OCI-LY7 (cell line): ENCODE measurements at regions not wholly inside any gene's neighbourhood (a gene's known extent, or its start where the extent isn't known, plus 50 kb on each side); places are given as distances from the start of the nearest gene placed in this dataset.

Source experiments
- BruUV-seq: library from RNA; stranded (reverse); fragments of 400-500 nt; replicated peaks from 2 replicates; lab custom pipeline; 2021; lab: Mats Ljungman, UMichigan
- CTCF ChIA-PET: fragments of 300-600 bp; sonication (Branson Sonifier 250); formaldehyde crosslinking; loops from one replicate; lab custom pipeline; 2022; ENCODE audit warnings: antibody characterized with exemption; ENCODE audit not compliant: unreplicated experiment; lab: Charles Lee
- POLR2A ChIA-PET: fragments of 300-600 bp; sonication (Branson Sonifier 250); formaldehyde crosslinking; loops from one replicate; lab custom pipeline; 2022; ENCODE audit warnings: antibody characterized with exemption; lab: Charles Lee
- DNase-seq: peaks from one replicate; pipeline ENCODE4 v3.0.0-alpha.2; 2015; ENCODE audit warnings: low spot score
- H2AFZ ChIP-seq: fragments of 200-600 bp; sonication (generic), shearing (Covaris generic); 2 replicates; pipeline ENCODE4 v1.6.1; 2014; ENCODE audit warnings: mild to moderate bottlenecking, antibody characterized with exemption, low read length, moderate library complexity
- H3K27ac ChIP-seq: fragments of 200-600 bp; sonication (generic); 2 replicates; pipeline ENCODE4 v1.5.1; 2014; ENCODE audit warnings: mixed run types, low read depth, mild to moderate bottlenecking, moderate library complexity, low read length, inconsistent platforms; ENCODE audit not compliant: poor library complexity, severe bottlenecking
- H3K36me3 ChIP-seq: fragments of 200-600 bp; sonication (generic); 2 replicates; pipeline ENCODE4 v1.6.1; 2014; ENCODE audit warnings: mild to moderate bottlenecking, antibody characterized with exemption, low read length, moderate library complexity, mixed read lengths; ENCODE audit not compliant: insufficient read depth
- H3K4me1 ChIP-seq: fragments of 200-600 bp; sonication (generic); 2 replicates; pipeline ENCODE4 v1.5.1; 2014; ENCODE audit warnings: mild to moderate bottlenecking, low read length; ENCODE audit not compliant: insufficient read depth, poor library complexity, severe bottlenecking
- H3K4me2 ChIP-seq: fragments of 200-600 bp; sonication (generic); 2 replicates; pipeline ENCODE4 v1.6.1; 2014; ENCODE audit warnings: mild to moderate bottlenecking, low read length
- H3K4me3 ChIP-seq: fragments of 200-600 bp; sonication (generic); 2 replicates; pipeline ENCODE4 v1.5.1; 2014; ENCODE audit warnings: mild to moderate bottlenecking, low read depth, low read length; ENCODE audit not compliant: poor library complexity, severe bottlenecking
- H3K79me2 ChIP-seq: fragments of 200-600 bp; sonication (generic); 2 replicates; pipeline ENCODE4 v1.6.1; 2016; ENCODE audit warnings: low read depth, mild to moderate bottlenecking, low read length, moderate library complexity, mixed read lengths; ENCODE audit not compliant: insufficient read depth
- H3K9me2 ChIP-seq: fragments of 200-600 bp; sonication (generic); 2 replicates; pipeline ENCODE4 v1.6.1; 2016; ENCODE audit warnings: mild to moderate bottlenecking, low read length, mixed read lengths; ENCODE audit not compliant: insufficient read depth
- H3K9me3 ChIP-seq: fragments of 200-600 bp; sonication (generic); 2 replicates; pipeline ENCODE4 v1.6.1; 2014; ENCODE audit warnings: mild to moderate bottlenecking, mixed run types, low read length, mixed read lengths
- H4K20me1 ChIP-seq: fragments of 200-600 bp; sonication (generic); 2 replicates; pipeline ENCODE4 v1.6.1; 2014; ENCODE audit warnings: mild to moderate bottlenecking, antibody characterized with exemption, low read length, moderate library complexity, mixed read lengths; ENCODE audit not compliant: insufficient read depth
- CTCF ChIP-seq: fragments of 200-600 bp; sonication (generic); conservative IDR thresholded peaks from 2 replicates; pipeline ENCODE4 v1.5.1; 2014; ENCODE audit warnings: mild to moderate bottlenecking, antibody characterized with exemption, low read length, moderate library complexity, mixed read lengths
- EZH2phosphoT487 ChIP-seq: fragments of 200-600 bp; sonication (generic); IDR thresholded peaks from 2 replicates; pipeline ENCODE4 v1.6.1; 2018; ENCODE audit warnings: low read depth, borderline replicate concordance, mild to moderate bottlenecking, mixed run types, antibody characterized with exemption, low read length, moderate library complexity, mixed read lengths
- intact Hi-C: fragments of 100-400 bp; cut with micrococcal nuclease; formaldehyde crosslinking; loops from one replicate; pipeline ENCODE4 v1.10.0; 2022; ENCODE audit not compliant: unreplicated experiment

- Histone ChIP-seq H3K4me3 (no peak overlapping the region), H3K36me3 (no peaks in the 10 kb centered on the region), H3K27ac (no peak overlapping the region), H3K9me3 (no peaks in the 10 kb centered on the region), H4K20me1 (no peaks in the 10 kb centered on the region), H2AFZ (no peak overlapping the region), H3K79me2 (no peaks in the 10 kb centered on the region), H3K9me2 (no peaks in the 10 kb centered on the region), H3K4me2 (no peak overlapping the region), H3K4me1 (peaks cover 14% of the 10 kb centered on the region)
- DNase-seq, result no peak
- no TSS peak for BruUV-seq
- intact Hi-C loops, result no loop called here
- ChIA-PET CTCF (no interaction called here), POLR2A (interaction anchor here (0.9 kb wide), 1 partner anchor 9 kb away, joined by 3 read pairs; no protein-coding TSS in a partner anchor)
- TF ChIP-seq EZH2phosphoT487 (no peak), CTCF (no peak)
Measured at GRCh38 chr12:53810950-53811349, 59.2 kb upstream of the CISTR start.

DNA sequence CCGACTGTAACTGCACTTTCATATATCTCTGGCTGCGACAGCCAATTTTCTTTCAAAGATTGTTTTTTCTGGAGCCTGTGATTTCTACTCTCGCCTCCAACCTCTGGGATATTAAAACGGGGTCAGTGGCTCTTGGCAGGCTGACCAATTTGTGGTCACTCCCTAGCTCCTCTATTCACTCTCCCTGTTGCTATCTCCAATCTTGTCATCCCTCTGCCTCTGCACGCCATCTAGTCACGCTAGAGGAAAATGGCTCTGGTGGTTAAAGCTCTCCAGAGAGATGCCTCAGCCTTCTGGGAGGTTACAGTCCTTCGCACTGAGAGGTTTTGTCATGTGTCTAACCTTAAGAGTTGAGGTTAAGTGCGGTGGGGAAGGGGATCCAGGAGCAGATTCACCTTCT, 59.8 kb upstream of the CISTR start:
- Histone ChIP-seq H3K36me3 (no peaks in the 10 kb centered on the region), H3K4me1 (peaks cover 14% of the 10 kb centered on the region), H3K27ac (no peak overlapping the region), H3K9me3 (no peaks in the 10 kb centered on the region), H3K9me2 (no peaks in the 10 kb centered on the region), H4K20me1 (no peaks in the 10 kb centered on the region), H3K4me3 (no peak overlapping the region), H3K4me2 (no peak overlapping the region), H2AFZ (no peak overlapping the region), H3K79me2 (no peaks in the 10 kb centered on the region)
- BruUV-seq, result no TSS peak
- intact Hi-C loops, result no loop called here
- ChIA-PET POLR2A (interaction anchor here (0.6 to 0.9 kb wide), 2 partner anchors 10 to 41 kb away, joined by 3 to 5 read pairs; no protein-coding TSS in a partner anchor), CTCF (no interaction called here)
- DNase-seq, result no peak
- no peak for TF ChIP-seq EZH2phosphoT487
- TF ChIP-seq CTCF, result no peak

DNA sequence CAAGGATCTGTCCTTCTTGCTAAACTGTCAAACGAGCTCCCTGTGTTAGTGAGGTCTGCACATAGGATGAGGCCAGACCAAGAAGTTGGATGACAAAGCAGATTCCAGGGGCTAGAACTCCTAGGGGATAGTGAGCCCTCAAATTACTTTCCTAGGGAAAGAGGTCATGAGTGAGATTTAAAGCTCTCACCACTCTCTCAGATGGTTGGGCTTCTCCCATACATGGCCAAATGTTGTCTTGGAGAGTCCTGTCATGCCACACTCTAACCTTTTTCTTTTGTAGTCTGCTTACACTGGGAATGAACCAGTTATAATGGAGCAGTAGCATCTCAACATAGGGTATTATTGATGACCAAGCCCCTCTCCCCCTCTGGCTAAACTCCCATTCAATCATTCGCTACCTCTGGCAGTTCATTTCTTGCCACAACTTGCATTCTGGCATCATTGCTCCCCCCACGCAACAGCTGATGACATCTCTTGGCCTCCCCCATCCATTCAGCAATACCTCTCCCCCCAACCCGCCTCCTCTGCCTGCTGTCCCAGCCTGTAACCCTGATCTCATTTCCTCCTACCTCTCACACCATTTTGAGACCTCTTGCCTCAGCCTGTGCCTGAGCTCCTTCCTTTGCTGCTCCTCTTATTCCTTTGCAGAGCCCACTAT, 64.7 kb upstream of the CISTR start:
- DNase-seq, result no peak
- POLR2A ChIA-PET, result no interaction called here
- intact Hi-C loops, result no loop called here
- Histone ChIP-seq H3K4me3 (no peak overlapping the region), H3K4me2 (no peak overlapping the region), H3K4me1 (peaks cover 14% of the 10 kb centered on the region), H3K9me2 (no peaks in the 10 kb centered on the region), H3K36me3 (no peaks in the 10 kb centered on the region), H3K27ac (no peak overlapping the region), H2AFZ (no peak overlapping the region), H3K9me3 (no peaks in the 10 kb centered on the region), H3K79me2 (no peaks in the 10 kb centered on the region), H4K20me1 (no peaks in the 10 kb centered on the region)
- no TSS peak for BruUV-seq
- TF ChIP-seq EZH2phosphoT487 (no peak), CTCF (no peak)
- CTCF ChIA-PET, result no interaction called here
